SKM-1 (cell line): ENCODE measurements at regions not wholly inside any gene's neighbourhood (a gene's known extent, or its start where the extent isn't known, plus 50 kb on each side); places are given as distances from the start of the nearest gene placed in this dataset.

Experiments used
- DNase-seq: peaks from one replicate; lab custom pipeline; 2025; ENCODE audit not compliant: unreplicated experiment; lab: John Stamatoyannopoulos, UW

DNA sequence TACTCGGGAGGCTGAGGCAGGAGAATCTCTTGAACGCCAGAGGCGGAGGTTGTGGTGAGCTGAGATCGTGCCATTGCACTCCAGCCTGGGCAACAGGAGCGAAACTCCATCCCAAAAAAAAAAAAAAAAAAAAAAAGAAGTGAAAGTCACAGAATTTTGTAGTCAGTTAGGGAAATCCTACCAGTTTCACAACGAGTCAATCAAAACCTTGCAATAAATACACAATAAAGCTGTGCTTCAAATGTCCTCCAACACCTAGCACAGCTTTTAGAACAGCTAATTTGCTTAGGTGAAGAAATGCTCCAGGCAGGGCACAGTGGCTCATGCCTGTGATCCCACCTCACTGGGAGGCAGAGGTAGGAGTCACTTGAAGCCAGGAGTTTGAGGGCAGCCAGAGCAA, 112.8 kb upstream of the ATF7IP start:
- DNase-seq = no peak

GRCh38 chr12:14253496-14253895, 112.0 kb upstream of the ATF7IP start:
- DNase-seq = no peak

DNA sequence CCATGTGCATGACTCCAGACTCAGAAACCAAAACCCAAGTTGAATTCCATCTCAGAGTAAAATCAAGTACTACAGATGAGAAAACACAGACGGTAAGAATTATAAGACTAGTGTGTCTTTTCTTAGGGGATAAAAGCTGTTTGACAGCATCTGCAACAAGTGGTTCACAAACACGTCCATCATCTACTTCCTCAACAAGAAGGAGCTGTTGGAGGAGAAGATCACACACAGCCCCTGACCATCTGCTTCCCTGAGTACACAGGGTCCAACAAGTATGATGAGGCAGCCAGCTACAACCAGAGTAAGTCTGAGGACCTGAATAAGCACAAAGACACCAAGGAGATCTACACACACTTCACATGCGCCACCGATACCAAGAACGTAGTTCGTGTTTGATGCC, 110.7 kb upstream of the ATF7IP start:
- no peak for DNase-seq

GRCh38 chr12:14256121-14256520, 109.4 kb upstream of the ATF7IP start:
- no peak for DNase-seq

DNA sequence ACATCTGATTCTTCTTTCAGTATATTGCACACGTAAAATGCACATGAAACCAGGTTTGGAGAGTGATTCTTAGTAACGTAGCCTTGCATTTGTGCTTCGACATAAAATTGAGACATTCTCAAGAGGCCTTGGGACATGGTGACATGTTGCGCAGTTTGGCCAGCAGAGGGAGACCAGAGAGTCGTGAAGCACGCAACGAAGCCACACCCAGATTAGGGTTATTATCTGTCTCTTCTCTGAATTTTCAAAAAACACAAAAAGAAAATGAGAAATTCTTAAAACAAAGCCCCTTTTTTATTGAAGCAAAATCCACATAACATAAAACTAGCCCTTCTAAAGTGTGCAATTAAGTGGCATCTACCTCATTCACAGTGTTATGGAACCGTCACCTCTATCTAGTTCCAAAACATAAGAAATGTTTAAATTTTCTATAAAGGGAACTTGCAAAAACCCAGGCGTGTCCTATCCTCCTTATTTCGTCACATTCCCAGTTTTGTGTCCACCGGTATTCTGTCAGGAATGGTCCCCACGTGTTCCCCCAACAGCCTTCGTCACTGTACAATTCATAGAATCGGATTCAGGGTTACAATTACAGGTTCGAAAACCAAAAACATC, 108.8 kb upstream of the ATF7IP start:
- DNase-seq = no peak

DNA sequence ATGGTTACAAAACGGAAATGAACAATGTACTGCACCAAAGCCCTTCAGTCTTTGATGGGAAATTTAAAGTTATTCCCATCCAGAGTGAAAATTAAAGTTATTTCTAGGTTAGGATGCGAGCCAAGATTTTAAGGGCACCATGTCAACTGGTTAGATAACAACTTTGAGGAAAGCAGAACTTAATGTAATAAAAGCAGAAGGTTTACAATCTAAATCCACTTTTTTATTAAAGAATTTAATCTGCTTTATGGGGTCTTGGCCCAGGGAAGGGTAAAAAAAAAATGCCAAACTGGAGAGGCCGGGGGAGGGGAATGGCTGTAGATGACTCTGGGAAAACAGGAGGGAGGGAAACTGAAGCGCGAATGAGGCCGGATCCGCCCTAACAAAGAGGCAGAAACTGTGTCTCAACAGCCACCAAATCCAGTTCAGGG, 108.2 kb upstream of the ATF7IP start:
- DNase-seq = no peak

DNA sequence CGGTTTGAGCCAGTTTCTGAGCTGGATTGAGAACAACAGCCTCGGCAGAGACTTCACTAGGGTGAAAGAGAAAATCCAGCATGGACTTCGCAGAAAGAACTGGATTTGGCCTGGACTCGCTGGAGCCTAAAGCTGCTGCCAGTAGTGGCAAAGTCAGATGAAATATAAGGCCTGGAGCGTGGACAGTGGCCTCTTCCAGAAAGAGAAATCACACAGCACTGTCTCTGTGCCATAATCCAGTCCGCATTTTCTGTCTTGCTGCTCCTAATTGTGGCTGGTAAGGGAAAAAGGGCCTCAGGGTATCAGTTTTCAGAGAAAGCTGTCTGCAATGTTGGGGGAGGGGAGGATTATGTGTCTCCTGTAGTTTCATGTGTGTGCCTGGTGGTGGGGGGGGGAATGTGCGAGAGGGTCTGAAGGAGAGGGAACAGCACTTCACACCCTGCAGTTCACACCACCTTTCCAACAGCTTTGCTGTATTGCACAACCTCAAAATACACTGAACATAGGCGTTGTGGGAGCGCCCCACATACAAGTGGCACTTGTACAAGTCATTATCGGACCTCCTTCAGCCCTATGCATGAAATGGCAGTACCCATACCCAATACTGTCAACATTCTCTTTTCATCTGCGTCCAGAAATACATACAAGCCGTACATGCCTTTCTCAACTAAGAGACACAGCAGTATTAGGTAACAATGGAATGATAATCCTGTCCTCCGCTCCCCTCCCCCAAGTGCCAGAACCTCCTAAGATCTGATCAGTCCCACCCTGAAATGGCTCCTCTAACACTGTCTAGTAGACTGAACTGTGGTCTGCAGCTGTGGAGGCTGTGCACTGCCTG, 107.5 kb upstream of the ATF7IP start:
- peak; percentile 88 for DNase-seq

GRCh38 chr12:14258575-14258940, 106.9 kb upstream of the ATF7IP start:
- DNase-seq = no peak

DNA sequence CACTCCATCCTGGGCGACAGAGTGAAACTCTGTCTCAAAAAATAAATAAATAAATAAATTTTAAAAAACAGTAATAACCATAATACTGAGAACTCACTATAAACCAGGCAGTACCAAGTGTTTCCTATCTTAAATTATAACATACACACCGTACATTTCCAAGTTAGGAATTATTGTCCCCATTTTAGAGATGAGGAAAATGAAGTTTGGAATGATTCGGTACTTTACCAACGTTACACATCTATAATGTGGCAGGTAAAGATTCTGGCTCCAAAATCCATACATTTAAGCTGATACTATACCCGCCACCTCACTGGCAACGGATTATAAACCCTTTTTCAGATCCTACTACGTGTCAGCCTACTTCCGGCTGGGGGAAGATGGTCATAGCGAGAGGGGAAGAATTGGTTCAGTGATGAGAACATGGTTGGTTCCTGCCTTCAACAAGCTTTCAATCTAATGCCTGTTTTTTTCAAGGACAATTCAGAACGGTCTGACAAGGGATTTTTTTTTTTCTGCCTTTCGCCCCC, 105.9 kb upstream of the ATF7IP start:
- no peak for DNase-seq

- DNase-seq = no peak
Observed at GRCh38 chr12:14260011-14260993, 105.2 kb upstream of the ATF7IP start.

DNA sequence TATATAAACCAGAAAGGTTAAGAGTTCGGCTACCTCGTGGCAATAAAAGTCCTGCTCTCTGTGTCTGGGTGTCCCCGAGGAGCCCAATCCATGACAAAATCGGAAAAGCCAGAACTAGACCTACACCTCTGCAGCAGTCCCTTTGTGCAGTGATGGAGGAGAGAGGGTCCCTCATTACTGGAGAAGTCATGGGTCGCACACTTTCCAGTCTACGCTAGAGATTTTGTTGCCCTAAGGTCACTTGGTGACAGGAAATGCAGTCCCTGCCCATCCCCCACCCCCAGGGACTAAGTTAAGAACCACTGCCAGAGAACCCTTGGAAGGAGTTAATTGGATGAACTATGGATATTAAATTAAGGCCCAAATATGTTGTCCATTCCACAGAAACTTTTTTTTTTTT, 104.4 kb upstream of the ATF7IP start:
- DNase-seq = no peak

DNA sequence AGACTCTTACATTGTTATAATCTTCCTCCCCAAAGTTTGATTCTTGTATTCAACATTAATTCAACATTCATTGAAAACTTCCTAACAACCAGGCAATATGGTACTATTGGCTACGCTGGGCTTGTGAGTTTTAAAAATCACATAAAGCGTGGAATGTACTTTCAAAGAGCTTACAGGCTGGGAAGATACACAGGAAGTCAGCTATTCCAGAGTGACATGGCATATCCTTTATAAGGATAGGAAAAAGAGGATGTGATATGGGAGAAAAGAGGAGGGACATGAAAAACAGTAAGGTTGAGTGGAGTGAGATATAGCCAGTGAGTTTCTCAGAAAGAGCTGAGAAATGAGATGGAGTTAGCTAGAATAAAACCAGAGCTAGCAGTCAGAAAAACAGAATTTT, 103.6 kb upstream of the ATF7IP start:
- DNase-seq = no peak

- no peak for DNase-seq
Observed at GRCh38 chr12:14262771-14263511, 102.5 kb upstream of the ATF7IP start.

GRCh38 chr12:14263742-14264141, 101.7 kb upstream of the ATF7IP start:
- DNase-seq = no peak

GRCh38 chr12:14264316-14264715, 101.2 kb upstream of the ATF7IP start:
- DNase-seq = no peak

- DNase-seq = peak; percentile 5
Observed at GRCh38 chr12:14264778-14265177, 100.7 kb upstream of the ATF7IP start.

DNA sequence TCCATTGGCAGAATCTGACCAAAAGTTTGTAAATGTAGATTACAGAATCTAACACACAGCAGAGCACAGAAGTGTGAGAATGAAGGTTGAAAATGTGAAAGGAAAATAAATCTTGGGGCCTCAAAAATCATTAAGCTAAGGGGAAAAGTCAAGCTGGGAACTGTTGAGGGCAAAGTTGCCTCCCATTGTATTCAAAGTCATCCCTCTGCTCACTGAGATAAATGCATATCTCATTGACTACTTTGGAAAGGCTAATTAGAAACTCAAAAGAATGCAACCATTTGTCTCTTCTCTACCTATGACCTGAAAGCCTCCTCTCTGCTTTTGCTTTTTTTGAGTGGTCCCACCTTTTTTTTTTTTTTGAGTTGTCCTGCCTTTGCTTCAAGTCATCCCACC, 97.4 kb upstream of the ATF7IP start:
- DNase-seq = no peak

DNA sequence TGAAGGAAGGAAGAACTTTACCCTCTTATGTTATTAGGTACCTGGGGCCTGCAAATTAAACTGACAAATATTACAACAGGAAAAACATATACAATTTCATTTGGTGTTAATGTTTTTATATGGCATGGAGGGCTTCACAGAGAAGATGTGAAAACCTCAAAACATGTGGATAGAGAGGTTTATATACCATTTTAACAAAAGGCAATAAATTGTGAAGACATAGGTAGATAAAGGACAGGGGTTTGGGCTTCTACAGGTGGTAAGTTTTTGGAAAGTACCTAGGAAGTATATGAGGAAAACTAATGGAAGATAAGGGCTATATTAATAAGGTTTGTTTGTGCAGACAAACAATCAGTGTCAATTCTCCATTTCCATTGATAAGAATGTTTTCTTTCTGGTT, 95.1 kb upstream of the ATF7IP start:
- no peak for DNase-seq

DNA sequence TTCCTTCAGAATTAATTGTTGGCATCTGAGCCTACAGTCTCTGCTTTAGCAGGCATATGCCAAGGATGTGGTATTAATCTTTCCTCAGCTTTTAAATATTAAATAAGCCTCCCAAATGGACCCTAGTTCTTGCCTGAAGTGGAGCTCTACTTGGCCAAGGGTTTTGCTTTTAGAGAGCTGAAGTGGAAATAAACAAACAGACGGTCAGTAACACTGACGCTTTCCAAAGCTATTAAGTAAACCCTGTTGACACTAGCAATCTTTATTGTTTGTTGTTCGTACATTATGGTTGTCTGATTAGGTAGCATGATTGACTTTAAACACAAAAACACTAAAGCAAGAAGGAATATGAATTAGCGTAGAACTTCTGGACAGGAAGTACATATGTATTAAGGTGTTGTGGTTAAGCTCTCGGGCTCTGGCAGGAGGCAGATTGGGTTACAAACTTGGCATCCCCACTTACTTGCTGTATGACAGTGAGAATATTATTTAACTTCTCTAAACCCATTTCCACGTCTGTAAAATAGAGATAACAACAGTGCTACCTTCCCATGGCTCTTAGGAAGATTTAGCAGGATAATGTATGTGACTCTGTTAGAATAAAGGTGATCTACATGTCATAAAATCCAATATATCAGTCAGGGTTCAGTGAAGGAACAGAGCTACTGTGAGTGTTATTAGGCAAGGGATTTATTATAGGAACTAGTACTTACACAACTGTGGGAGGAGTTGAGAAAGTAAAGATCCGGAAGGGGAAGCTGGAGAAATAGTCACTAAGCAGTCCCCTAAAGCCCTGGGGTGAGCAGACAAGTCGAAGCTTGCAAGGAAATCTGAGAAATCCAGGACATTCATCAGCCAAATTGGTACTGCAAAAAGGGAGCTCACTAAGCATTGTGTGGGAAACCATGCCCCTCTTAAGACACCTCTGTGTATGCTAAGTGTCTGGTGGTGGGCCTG, 92.2 kb upstream of the ATF7IP start:
- DNase-seq = peak; percentile 69
